ENCODE measurements at regions not wholly inside any gene's neighbourhood (a gene's known extent, or its start where the extent isn't known, plus 50 kb on each side); places are given as distances from the start of the nearest gene placed in this dataset.

DNA sequence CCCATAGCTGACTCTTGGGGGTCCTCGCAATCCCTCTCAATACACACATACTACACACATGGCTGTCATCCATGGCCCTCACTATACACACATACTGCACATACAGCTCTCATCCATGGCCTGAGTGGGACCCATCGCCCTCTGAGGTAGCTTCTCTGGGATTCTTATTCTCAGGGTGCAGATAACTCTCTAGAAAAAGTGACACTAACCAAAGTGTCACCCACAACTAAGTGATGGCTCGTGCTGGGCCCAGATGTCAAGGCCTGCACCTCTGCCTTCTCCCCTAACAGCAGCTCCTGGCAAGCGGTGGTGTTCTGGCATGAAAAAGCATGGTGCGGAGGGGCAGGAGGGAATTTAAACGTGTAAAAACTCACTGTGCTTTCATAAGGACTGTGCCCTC, 62.7 kb upstream of the ZPBP start:
- TF ChIP-seq CTCF (IDR thresholded peaks at IDR 0.05) (no peak), EZH2 (IDR thresholded peaks at IDR 0.05; ENCODE audit: borderline replicate concordance, insufficient read depth, low read depth, low read length, poor library complexity, severe bottlenecking) (no peak)

Measured in B cell (primary cell).